ENCODE measurements at regions not wholly inside any gene's neighbourhood (a gene's known extent, or its start where the extent isn't known, plus 50 kb on each side); places are given as distances from the start of the nearest gene placed in this dataset.

- no peak for TF ChIP-seq EZH2 (IDR thresholded peaks at IDR 0.05; ENCODE audit: borderline replicate concordance, low read length)
- TF ChIP-seq CTCF (conservative IDR thresholded peaks at IDR 0.05 in 1 of 2, IDR thresholded peaks at IDR 0.05 in 1 of 2; ENCODE audit: extremely low read depth in 1 of 2, insufficient read depth in 1 of 2, low read depth in 1 of 2, low read length in 2 of 2), result no peak
Observed at GRCh38 chr4:30601070-30601865, 118.9 kb upstream of the PCDH7 start.

Measured in mammary epithelial cell (primary cell).